Fibroblast of lung (primary cell): ENCODE measurements at regions not wholly inside any gene's neighbourhood (a gene's known extent, or its start where the extent isn't known, plus 50 kb on each side); places are given as distances from the start of the nearest gene placed in this dataset.
A peak's percentile ranks its signal among the peaks of the same experiment; 100 is the strongest.

Experiments used
- DNase-seq, 2 donors: peaks; one replicate each; pipeline versions ENCODE4 v3.0.0 to v3.0.0-alpha.2; 2010; ENCODE audit warnings: low read depth in 2 of 2
- H2AFZ ChIP-seq: 2 replicates; pipeline ENCODE4 v1.5.1; 2012; ENCODE audit warnings: low read length, control low read depth, inconsistent platforms
- H3K27ac ChIP-seq: 2 replicates; pipeline ENCODE4 v1.5.1; 2011; ENCODE audit warnings: low read length, control low read depth; ENCODE audit not compliant: insufficient read depth
- H3K27me3 ChIP-seq: 2 replicates; pipeline ENCODE4 v1.5.1; 2011; ENCODE audit warnings: mild to moderate bottlenecking, low read length; ENCODE audit not compliant: control insufficient read depth, insufficient read depth
- H3K36me3 ChIP-seq: 2 replicates; pipeline ENCODE4 v1.5.1; 2011; ENCODE audit warnings: low read length; ENCODE audit not compliant: control insufficient read depth, insufficient read depth
- H3K4me1 ChIP-seq: 2 replicates; pipeline ENCODE4 v1.5.1; 2011; ENCODE audit warnings: low read length; ENCODE audit not compliant: control insufficient read depth, insufficient read depth; ENCODE audit errors: extremely low read depth
- H3K4me2 ChIP-seq: 2 replicates; pipeline ENCODE4 v1.5.1; 2011; ENCODE audit warnings: low read length, control low read depth; ENCODE audit not compliant: insufficient read depth; ENCODE audit errors: extremely low read depth
- H3K4me3 ChIP-seq, 4 experiments: fragments of 200-600 bp in 1 of 4; sonication (generic) in 1 of 4; replicated peaks in 1 of 4; 2 replicates each; pipeline ENCODE4 v1.5.1; 2011 to 2016; ENCODE audit warnings: low read length in 4 of 4, low read depth in 3 of 4, mild to moderate bottlenecking in 3 of 4, control low read depth in 2 of 4, inconsistent platforms in 1 of 4, mixed read lengths in 1 of 4; ENCODE audit not compliant: insufficient read depth in 1 of 4; ENCODE audit errors: control extremely low read depth in 1 of 4
- H3K79me2 ChIP-seq: 2 replicates; pipeline ENCODE4 v1.5.1; 2012; ENCODE audit warnings: mild to moderate bottlenecking, low read length, inconsistent platforms; ENCODE audit not compliant: control insufficient read depth, insufficient read depth
- H3K9ac ChIP-seq: 2 replicates; pipeline ENCODE4 v1.5.1; 2011; ENCODE audit warnings: mild to moderate bottlenecking, low read length, control low read depth; ENCODE audit not compliant: insufficient read depth
- H3K9me3 ChIP-seq: 2 replicates; pipeline ENCODE4 v1.5.1; 2012; ENCODE audit warnings: low read depth, low read length; ENCODE audit not compliant: control insufficient read depth, insufficient read depth
- H4K20me1 ChIP-seq: 2 replicates; pipeline ENCODE4 v1.5.1; 2011; ENCODE audit warnings: low read length; ENCODE audit not compliant: control insufficient read depth, insufficient read depth; ENCODE audit errors: extremely low read depth
- EZH2 ChIP-seq: IDR thresholded peaks from 2 replicates; pipeline ENCODE4 v1.5.1; 2012; ENCODE audit warnings: low read length, control low read depth, mild to moderate bottlenecking; ENCODE audit errors: missing control alignments
- TF ChIP-seq, protein P1 (sequence below), 2 donors: IDR thresholded peaks in 1 of 2; conservative IDR thresholded peaks in 1 of 2; 1 replicate in 1 of 2; 2 replicates in 1 of 2; pipeline ENCODE4 v1.5.1; 2011 to 2012; ENCODE audit warnings: low read length in 2 of 2, control low read depth in 1 of 2, inconsistent platforms in 1 of 2, low read depth in 1 of 2, mild to moderate bottlenecking in 1 of 2

DNA sequence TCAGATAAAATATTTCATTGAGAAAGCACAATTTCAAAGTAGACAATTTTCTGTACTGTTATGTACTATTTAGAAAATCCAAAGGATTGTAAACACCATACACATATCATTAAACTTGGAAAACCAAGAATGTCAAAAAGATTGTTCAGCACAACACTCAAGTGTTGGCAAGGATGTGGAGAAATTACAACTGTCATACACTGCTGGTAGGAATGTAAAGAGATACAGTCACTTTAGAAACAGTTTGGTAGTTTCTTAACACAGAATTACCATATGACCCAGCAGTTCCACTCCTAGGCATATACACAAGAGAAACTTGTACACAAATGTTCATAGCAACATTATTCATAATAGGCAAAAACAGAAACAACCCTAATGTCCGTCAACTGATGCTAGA is 71.2 kb downstream of the OR2K2 start:
- Histone ChIP-seq H3K4me2 (no peak overlapping the region), H4K20me1 (no peaks in the 10 kb centered on the region), H3K27me3 (no peaks in the 10 kb centered on the region), H3K4me3 (no peak overlapping the region), H3K36me3 (no peaks in the 10 kb centered on the region), H3K4me1 (no peaks in the 10 kb centered on the region), H3K9me3 (no peaks in the 10 kb centered on the region), H3K79me2 (no peaks in the 10 kb centered on the region), H2AFZ (no peak overlapping the region), H3K9ac (no peak overlapping the region), H3K27ac (no peak overlapping the region)
- TF ChIP-seq, protein P1, sequence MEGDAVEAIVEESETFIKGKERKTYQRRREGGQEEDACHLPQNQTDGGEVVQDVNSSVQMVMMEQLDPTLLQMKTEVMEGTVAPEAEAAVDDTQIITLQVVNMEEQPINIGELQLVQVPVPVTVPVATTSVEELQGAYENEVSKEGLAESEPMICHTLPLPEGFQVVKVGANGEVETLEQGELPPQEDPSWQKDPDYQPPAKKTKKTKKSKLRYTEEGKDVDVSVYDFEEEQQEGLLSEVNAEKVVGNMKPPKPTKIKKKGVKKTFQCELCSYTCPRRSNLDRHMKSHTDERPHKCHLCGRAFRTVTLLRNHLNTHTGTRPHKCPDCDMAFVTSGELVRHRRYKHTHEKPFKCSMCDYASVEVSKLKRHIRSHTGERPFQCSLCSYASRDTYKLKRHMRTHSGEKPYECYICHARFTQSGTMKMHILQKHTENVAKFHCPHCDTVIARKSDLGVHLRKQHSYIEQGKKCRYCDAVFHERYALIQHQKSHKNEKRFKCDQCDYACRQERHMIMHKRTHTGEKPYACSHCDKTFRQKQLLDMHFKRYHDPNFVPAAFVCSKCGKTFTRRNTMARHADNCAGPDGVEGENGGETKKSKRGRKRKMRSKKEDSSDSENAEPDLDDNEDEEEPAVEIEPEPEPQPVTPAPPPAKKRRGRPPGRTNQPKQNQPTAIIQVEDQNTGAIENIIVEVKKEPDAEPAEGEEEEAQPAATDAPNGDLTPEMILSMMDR (conservative IDR thresholded peaks at IDR 0.05 in 1 of 2, IDR thresholded peaks at IDR 0.05 in 1 of 2; ENCODE audit: low read depth in 1 of 2, low read length in 2 of 2) = no peak
- no peak for TF ChIP-seq EZH2
- DNase-seq = no peak

DNA sequence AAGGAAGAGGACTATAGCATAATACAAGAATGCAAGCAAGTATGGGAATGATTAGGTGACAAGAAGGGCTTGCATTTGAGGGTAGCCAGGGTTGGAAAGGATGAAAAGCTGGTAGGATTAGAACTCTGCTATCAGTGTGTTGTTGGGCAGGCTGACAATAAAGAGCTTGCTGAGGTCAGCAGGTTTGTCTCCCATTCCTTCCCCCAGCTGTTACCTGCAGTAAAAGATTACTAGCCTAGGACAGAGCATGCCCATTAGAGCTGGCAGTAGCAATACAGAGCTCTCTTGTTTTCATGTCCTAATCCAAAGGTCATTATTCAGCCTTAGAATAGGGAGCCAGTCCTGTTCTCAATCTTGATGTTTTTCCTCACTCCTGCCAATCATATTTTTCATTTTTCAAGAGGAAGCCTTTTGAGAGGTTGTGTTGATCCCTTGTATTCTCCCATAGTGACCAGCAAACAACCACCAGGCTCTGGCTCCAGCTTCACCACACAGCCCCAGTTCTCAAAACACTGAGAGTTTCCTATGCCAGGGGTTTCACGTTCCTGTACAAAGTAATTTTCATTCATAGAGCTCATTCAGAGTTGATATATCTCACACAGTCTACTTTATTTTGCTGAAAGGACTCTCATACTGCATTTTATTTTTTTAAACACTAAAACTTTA is 71.7 kb downstream of the OR2K2 start:
- Histone ChIP-seq H3K9me3 (no peaks in the 10 kb centered on the region), H3K79me2 (no peaks in the 10 kb centered on the region), H3K27me3 (no peaks in the 10 kb centered on the region), H3K27ac (no peak overlapping the region), H2AFZ (no peak overlapping the region), H3K4me1 (no peaks in the 10 kb centered on the region), H4K20me1 (no peaks in the 10 kb centered on the region), H3K36me3 (no peaks in the 10 kb centered on the region), H3K4me3 (no peak overlapping the region), H3K9ac (no peak overlapping the region), H3K4me2 (no peak overlapping the region)
- TF ChIP-seq, protein P1 (conservative IDR thresholded peaks at IDR 0.05 in 1 of 2, IDR thresholded peaks at IDR 0.05 in 1 of 2; ENCODE audit: low read depth in 1 of 2, low read length in 2 of 2) = no peak
- no peak for TF ChIP-seq EZH2
- no peak for DNase-seq

DNA sequence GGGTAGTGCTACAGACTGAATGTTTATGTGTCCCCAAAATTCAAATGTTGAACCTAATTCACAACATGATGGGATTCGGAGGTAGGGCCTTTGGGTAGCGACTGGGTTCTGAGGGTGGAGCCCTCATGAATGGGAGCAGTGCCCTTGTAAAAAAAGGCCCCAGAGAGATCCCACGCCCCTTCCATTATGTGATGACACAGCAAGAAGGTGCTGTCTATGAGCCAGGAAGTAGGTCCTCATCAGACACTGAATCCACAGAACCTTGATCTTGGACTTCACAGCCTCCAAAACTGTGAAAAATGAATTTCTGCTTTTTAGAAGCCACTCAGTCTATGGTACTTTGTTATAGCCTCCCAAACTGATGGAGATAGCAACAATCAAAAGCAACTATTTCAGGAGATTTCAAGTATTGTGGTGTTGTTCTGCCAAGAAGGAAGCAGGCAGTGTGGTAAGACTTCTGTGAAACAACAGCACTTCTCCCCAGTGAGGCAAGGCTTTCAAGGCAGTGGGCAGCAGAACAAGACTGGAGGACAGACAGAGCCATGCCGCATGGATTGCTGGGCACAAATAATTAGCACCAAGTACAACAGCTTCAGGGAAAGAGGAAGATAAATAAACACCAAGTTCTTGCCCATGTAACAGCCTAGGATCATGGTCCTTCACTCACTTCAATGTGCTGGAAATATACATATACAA is 76.1 kb downstream of the OR2K2 start:
- no peak for TF ChIP-seq EZH2
- TF ChIP-seq, protein P1 (conservative IDR thresholded peaks at IDR 0.05 in 1 of 2, IDR thresholded peaks at IDR 0.05 in 1 of 2; ENCODE audit: low read depth in 1 of 2, low read length in 2 of 2) = no peak
- no peaks in the 10 kb centered on the region for H3K36me3 ChIP-seq
- H3K27ac ChIP-seq = no peak overlapping the region
- H3K9ac ChIP-seq = no peak overlapping the region
- no peak overlapping the region for H3K4me2 ChIP-seq
- H3K4me3 ChIP-seq = no peak overlapping the region
- peak overlapping the region; percentile 41 for H2AFZ ChIP-seq
- H3K9me3 ChIP-seq = no peaks in the 10 kb centered on the region
- DNase-seq = no peak
- H4K20me1 ChIP-seq = no peaks in the 10 kb centered on the region
- H3K4me1 ChIP-seq = no peaks in the 10 kb centered on the region
- no peaks in the 10 kb centered on the region for H3K27me3 ChIP-seq
- H3K79me2 ChIP-seq = no peaks in the 10 kb centered on the region
